ENCODE measurements at regions not wholly inside any gene's neighbourhood (a gene's known extent, or its start where the extent isn't known, plus 50 kb on each side); places are given as distances from the start of the nearest gene placed in this dataset.

DNA sequence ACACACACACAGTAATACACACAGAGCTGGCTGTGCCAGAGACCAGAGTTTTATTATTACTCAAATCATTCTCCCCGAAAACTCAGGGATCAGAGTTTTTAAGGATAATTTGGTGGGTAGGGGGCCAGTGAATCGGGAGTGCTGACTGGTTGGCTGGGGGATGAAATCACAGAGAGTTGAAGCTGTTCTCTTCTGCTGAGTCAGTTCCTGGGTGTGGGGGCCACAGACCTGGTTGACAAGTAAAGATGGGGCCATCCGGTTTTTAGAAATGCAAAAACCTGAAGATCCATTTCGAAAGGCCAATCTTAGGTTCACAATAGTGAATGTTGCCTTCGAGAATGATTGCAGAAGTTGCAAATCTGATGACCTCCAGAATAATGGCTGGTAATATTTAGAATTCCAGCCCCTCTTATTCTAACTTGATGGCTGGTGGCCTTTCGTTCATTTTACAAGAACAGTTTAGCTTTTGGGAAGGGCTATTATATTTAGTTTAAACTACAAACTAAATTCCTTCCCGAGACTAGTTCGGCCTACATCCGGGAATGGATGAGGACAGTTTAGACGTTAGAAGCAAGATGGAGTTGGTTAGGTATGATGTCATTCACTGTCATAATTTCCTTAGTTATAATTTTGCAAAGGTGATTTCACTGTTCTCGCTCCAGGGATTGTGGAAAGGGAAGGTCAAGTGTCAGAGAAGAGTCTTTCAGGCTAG is 123.2 kb downstream of the KCNJ18 start:
- Histone ChIP-seq H3K27me3 (no peaks in the 10 kb centered on the region), H3K9ac (no peak overlapping the region), H3K36me3 (peaks cover 6% of the 10 kb centered on the region), H3K4me3 (no peak overlapping the region), H4K20me1 (ENCODE audit: low read depth) (no peaks in the 10 kb centered on the region), H2AFZ (replicated peaks) (no peak overlapping the region), H3K4me2 (no peak overlapping the region), H3K9me3 (ENCODE audit: low read depth) (peaks cover 59% of the 10 kb centered on the region), H3F3A (ENCODE audit: low read depth) (no peaks in the 10 kb centered on the region), H3K79me2 (ENCODE audit: low read depth) (no peaks in the 10 kb centered on the region), H3K27ac (no peak overlapping the region), H3K4me1 (no peaks in the 10 kb centered on the region)
- Mint-ChIP-seq H3K27ac (no peak overlapping the region), H3K27me3 (ENCODE audit: insufficient read depth, low read depth) (peaks cover 5% of the 10 kb centered on the region), H3K4me1 (no peaks in the 10 kb centered on the region), H3K4me3 (no peak overlapping the region), H3K9me3 (peaks cover 42% of the 10 kb centered on the region), H3K36me3 (peaks cover 2% of the 10 kb centered on the region)
- no peak for DNase-seq (ENCODE audit: low spot score)
- TF ChIP-seq EZH2phosphoT487 (IDR thresholded peaks at IDR 0.05): no peak
- no peak for TF ChIP-seq EZH2 (IDR thresholded peaks at IDR 0.05)
- TF ChIP-seq, protein P1, sequence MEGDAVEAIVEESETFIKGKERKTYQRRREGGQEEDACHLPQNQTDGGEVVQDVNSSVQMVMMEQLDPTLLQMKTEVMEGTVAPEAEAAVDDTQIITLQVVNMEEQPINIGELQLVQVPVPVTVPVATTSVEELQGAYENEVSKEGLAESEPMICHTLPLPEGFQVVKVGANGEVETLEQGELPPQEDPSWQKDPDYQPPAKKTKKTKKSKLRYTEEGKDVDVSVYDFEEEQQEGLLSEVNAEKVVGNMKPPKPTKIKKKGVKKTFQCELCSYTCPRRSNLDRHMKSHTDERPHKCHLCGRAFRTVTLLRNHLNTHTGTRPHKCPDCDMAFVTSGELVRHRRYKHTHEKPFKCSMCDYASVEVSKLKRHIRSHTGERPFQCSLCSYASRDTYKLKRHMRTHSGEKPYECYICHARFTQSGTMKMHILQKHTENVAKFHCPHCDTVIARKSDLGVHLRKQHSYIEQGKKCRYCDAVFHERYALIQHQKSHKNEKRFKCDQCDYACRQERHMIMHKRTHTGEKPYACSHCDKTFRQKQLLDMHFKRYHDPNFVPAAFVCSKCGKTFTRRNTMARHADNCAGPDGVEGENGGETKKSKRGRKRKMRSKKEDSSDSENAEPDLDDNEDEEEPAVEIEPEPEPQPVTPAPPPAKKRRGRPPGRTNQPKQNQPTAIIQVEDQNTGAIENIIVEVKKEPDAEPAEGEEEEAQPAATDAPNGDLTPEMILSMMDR (IDR thresholded peaks at IDR 0.05): no peak

DNA sequence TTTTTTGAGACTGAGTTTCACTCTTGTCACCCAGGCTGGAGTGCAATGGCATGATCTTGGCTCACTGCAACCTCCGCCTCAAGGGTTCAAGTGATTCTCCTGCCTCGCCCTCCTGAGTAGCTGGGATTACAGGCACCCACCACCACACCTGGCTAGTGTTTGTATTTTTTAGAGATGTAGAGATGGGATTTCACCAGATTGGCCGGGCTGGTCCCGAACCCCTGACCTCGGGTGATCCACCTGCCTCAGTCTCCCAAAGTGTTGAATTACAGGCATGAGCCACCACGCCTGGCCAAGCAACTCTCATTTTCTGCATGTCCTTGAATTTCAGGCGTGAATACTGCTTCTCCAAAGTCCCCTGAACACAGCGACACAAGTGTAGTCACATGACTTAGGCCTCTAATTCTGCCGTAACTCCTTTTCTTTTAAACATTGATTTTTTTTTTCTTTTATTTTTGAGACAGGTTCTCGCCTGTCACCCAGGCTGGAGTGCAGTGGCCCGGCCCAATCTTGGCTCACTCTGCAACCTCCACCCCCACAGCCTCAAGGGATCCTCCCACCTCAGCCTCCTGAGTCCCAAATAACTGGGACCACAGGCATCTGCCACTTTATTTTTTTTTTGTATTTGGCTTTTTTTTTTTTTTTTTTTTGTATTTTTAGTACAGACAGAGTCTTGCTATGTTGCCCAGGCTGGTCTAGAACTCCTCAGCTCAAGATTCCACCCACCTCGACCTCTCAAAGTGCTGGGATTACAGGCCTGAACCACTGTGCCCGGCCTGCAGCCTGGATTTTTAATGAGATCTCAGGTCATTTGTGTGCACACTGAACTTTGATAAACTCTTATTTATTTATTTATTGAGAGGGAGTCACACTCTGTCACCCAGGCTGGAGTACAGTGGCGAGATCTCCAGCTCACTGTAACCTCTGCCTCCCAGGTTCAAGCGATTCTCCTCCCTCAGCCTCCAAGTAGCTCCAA is 124.6 kb downstream of the KCNJ18 start:
- TF ChIP-seq, protein P1 (IDR thresholded peaks at IDR 0.05): no peak
- TF ChIP-seq EZH2phosphoT487 (IDR thresholded peaks at IDR 0.05) (no peak), EZH2 (IDR thresholded peaks at IDR 0.05) (no peak)
- Histone ChIP-seq H3K36me3 (peaks cover 6% of the 10 kb centered on the region), H3K4me1 (no peaks in the 10 kb centered on the region), H3K27ac (no peak overlapping the region), H2AFZ (replicated peaks) (no peak overlapping the region), H3F3A (ENCODE audit: low read depth) (no peaks in the 10 kb centered on the region), H3K9ac (no peak overlapping the region), H3K9me3 (ENCODE audit: low read depth) (peaks cover 69% of the 10 kb centered on the region), H3K79me2 (ENCODE audit: low read depth) (no peaks in the 10 kb centered on the region), H4K20me1 (ENCODE audit: low read depth) (no peaks in the 10 kb centered on the region), H3K4me2 (no peak overlapping the region), H3K4me3 (no peak overlapping the region), H3K27me3 (no peaks in the 10 kb centered on the region)
- DNase-seq (ENCODE audit: low spot score): no peak
- Mint-ChIP-seq H3K9me3 (peaks cover 42% of the 10 kb centered on the region), H3K36me3 (peaks cover 2% of the 10 kb centered on the region), H3K27ac (no peak overlapping the region), H3K27me3 (ENCODE audit: insufficient read depth, low read depth) (peaks cover 5% of the 10 kb centered on the region), H3K4me3 (no peak overlapping the region), H3K4me1 (no peaks in the 10 kb centered on the region)

DNA sequence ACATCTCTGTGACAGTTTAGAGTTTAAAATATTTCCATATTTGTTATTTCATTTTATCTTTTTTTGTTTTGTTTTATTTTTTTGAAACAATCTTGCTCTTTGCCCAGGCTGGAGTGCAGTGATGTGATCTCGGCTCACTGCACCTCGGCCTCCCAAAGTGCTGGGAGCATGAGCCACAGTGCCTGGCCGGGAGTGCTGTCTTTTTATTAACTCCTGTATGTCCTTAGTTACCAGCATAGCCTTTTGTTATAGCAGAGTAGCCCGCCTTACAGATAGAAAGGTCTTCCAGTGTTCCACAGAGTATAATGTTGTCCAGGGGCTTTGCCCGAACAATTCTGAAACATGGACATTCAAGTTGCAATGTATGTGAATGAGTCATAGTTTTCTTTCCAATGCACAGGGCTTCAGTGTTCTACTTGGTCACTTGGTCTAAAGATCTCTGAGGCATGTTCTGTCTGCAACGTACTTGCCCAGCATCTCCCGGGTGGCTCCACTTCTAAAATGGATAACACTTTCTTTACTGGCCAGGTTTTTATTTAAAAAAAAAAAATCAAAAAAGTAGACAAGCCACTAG is 125.6 kb downstream of the KCNJ18 start:
- no peak overlapping the region for H3K27ac ChIP-seq
- no peak for DNase-seq (ENCODE audit: low spot score)
- no peak overlapping the region for H3K4me2 ChIP-seq
- no peak overlapping the region for H2AFZ ChIP-seq (replicated peaks)
- H3K9me3 ChIP-seq (ENCODE audit: low read depth): peaks cover 76% of the 10 kb centered on the region
- peaks cover 42% of the 10 kb centered on the region for H3K9me3 Mint-ChIP-seq
- H3K27me3 ChIP-seq: no peaks in the 10 kb centered on the region
- no peaks in the 10 kb centered on the region for H3F3A ChIP-seq (ENCODE audit: low read depth)
- H3K9ac ChIP-seq: no peak overlapping the region
- no peak for TF ChIP-seq EZH2 (IDR thresholded peaks at IDR 0.05)
- no peak for TF ChIP-seq EZH2phosphoT487 (IDR thresholded peaks at IDR 0.05)
- TF ChIP-seq, protein P1 (IDR thresholded peaks at IDR 0.05): no peak
- H3K4me1 Mint-ChIP-seq: no peaks in the 10 kb centered on the region
- H3K4me3 ChIP-seq: no peak overlapping the region
- no peaks in the 10 kb centered on the region for H3K4me1 ChIP-seq
- peaks cover 6% of the 10 kb centered on the region for H3K36me3 ChIP-seq
- H3K79me2 ChIP-seq (ENCODE audit: low read depth): no peaks in the 10 kb centered on the region
- no peaks in the 10 kb centered on the region for H4K20me1 ChIP-seq (ENCODE audit: low read depth)
- H3K4me3 Mint-ChIP-seq: no peak overlapping the region
- peaks cover 5% of the 10 kb centered on the region for H3K27me3 Mint-ChIP-seq (ENCODE audit: insufficient read depth, low read depth)
- H3K27ac Mint-ChIP-seq: no peak overlapping the region
- peaks cover 2% of the 10 kb centered on the region for H3K36me3 Mint-ChIP-seq
